ENCODE measurements at regions not wholly inside any gene's neighbourhood (a gene's known extent, or its start where the extent isn't known, plus 50 kb on each side); places are given as distances from the start of the nearest gene placed in this dataset.

GRCh38 chr2:226677080-226677479, 122.5 kb downstream of the IRS1 start:
- TF ChIP-seq, protein P1, sequence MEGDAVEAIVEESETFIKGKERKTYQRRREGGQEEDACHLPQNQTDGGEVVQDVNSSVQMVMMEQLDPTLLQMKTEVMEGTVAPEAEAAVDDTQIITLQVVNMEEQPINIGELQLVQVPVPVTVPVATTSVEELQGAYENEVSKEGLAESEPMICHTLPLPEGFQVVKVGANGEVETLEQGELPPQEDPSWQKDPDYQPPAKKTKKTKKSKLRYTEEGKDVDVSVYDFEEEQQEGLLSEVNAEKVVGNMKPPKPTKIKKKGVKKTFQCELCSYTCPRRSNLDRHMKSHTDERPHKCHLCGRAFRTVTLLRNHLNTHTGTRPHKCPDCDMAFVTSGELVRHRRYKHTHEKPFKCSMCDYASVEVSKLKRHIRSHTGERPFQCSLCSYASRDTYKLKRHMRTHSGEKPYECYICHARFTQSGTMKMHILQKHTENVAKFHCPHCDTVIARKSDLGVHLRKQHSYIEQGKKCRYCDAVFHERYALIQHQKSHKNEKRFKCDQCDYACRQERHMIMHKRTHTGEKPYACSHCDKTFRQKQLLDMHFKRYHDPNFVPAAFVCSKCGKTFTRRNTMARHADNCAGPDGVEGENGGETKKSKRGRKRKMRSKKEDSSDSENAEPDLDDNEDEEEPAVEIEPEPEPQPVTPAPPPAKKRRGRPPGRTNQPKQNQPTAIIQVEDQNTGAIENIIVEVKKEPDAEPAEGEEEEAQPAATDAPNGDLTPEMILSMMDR (conservative IDR thresholded peaks at IDR 0.05): no peak
- no peak for TF ChIP-seq ZFX (IDR thresholded peaks at IDR 0.05)
